ENCODE measurements at regions not wholly inside any gene's neighbourhood (a gene's known extent, or its start where the extent isn't known, plus 50 kb on each side); places are given as distances from the start of the nearest gene placed in this dataset. TPM values are rescaled to one million over a fixed set of nuclear protein-coding genes. Genes with fewer than 3 reads are reported as not detected.

GRCh38 chr10:35696392-35697287, 54.5 kb upstream of the FZD8 start:
- Histone ChIP-seq H3K4me2 (replicated peaks; ENCODE audit: extremely low read depth, low read length, poor library complexity, severe bottlenecking) (no peak overlapping the region), H3K79me2 (ENCODE audit: insufficient read depth, low read length) (no peaks in the 10 kb centered on the region), H3K27me3 (ENCODE audit: control insufficient read depth in 2 of 2, insufficient read depth in 2 of 2, low read length in 2 of 2) (no peaks in the 10 kb centered on the region), H2AFZ (ENCODE audit: insufficient read depth, low read depth, low read length, poor library complexity, severe bottlenecking) (no peak overlapping the region), H3K9ac (ENCODE audit: insufficient read depth, low read length, poor library complexity, severe bottlenecking) (no peak overlapping the region), H3K36me3 (replicated peaks in 1 of 2; ENCODE audit: control insufficient read depth in 1 of 2, insufficient read depth in 2 of 2, low read length in 2 of 2) (no peaks in the 10 kb centered on the region), H3K4me3 (replicated peaks in 1 of 3; ENCODE audit: low read depth in 2 of 3, low read length in 3 of 3) (no peak overlapping the region), H3K9me3 (replicated peaks in 1 of 2; ENCODE audit: control insufficient read depth in 1 of 2, insufficient read depth in 1 of 2, low read length in 2 of 2) (no peaks in the 10 kb centered on the region), H3K27ac (ENCODE audit: low read depth in 1 of 2, low read length in 2 of 2) (no peak overlapping the region), H4K20me1 (ENCODE audit: insufficient read depth, low read length) (no peaks in the 10 kb centered on the region), H3K4me1 (ENCODE audit: control insufficient read depth in 1 of 2, insufficient read depth in 2 of 2, low read length in 2 of 2) (no peaks in the 10 kb centered on the region)
- DNase-seq: no peak
- no CpG with 5 or more reads among the region's 5 CpGs for WGBS (ENCODE audit: insufficient coverage)
- no peak overlapping the region for H3K4me3 Mint-ChIP-seq
- H3K4me1 Mint-ChIP-seq: no peaks in the 10 kb centered on the region
- no peaks in the 10 kb centered on the region for H3K27me3 Mint-ChIP-seq (ENCODE audit: low read depth in 3 of 3)
- TF ChIP-seq, protein P1, sequence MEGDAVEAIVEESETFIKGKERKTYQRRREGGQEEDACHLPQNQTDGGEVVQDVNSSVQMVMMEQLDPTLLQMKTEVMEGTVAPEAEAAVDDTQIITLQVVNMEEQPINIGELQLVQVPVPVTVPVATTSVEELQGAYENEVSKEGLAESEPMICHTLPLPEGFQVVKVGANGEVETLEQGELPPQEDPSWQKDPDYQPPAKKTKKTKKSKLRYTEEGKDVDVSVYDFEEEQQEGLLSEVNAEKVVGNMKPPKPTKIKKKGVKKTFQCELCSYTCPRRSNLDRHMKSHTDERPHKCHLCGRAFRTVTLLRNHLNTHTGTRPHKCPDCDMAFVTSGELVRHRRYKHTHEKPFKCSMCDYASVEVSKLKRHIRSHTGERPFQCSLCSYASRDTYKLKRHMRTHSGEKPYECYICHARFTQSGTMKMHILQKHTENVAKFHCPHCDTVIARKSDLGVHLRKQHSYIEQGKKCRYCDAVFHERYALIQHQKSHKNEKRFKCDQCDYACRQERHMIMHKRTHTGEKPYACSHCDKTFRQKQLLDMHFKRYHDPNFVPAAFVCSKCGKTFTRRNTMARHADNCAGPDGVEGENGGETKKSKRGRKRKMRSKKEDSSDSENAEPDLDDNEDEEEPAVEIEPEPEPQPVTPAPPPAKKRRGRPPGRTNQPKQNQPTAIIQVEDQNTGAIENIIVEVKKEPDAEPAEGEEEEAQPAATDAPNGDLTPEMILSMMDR (IDR thresholded peaks at IDR 0.05): no peak
- H3K27ac Mint-ChIP-seq: no peak overlapping the region
- intact Hi-C loops (cut with micrococcal nuclease): no loop called here
- H3K9me3 Mint-ChIP-seq: peaks cover 0 to 10% (median 3%) of the 10 kb centered on the region in 7 donors
- H3K36me3 Mint-ChIP-seq: no peaks in the 10 kb centered on the region

- Mint-ChIP-seq H3K36me3 (no peaks in the 10 kb centered on the region), H3K27ac (no peak overlapping the region), H3K4me1 (no peaks in the 10 kb centered on the region), H3K4me3 (no peak overlapping the region), H3K27me3 (ENCODE audit: low read depth in 3 of 3) (peaks cover 0 to 2% (median 1%) of the 10 kb centered on the region in 3 donors), H3K9me3 (peaks cover 0 to 6% (median 2%) of the 10 kb centered on the region in 7 donors)
- Histone ChIP-seq H3K27me3 (ENCODE audit: control insufficient read depth in 2 of 2, insufficient read depth in 2 of 2, low read length in 2 of 2) (no peaks in the 10 kb centered on the region), H3K9me3 (replicated peaks in 1 of 2; ENCODE audit: control insufficient read depth in 1 of 2, insufficient read depth in 1 of 2, low read length in 2 of 2) (no peaks in the 10 kb centered on the region), H3K4me1 (ENCODE audit: control insufficient read depth in 1 of 2, insufficient read depth in 2 of 2, low read length in 2 of 2) (no peaks in the 10 kb centered on the region), H3K4me3 (replicated peaks in 1 of 3; ENCODE audit: low read depth in 2 of 3, low read length in 3 of 3) (no peak overlapping the region), H3K36me3 (replicated peaks in 1 of 2; ENCODE audit: control insufficient read depth in 1 of 2, insufficient read depth in 2 of 2, low read length in 2 of 2) (no peaks in the 10 kb centered on the region), H3K27ac (ENCODE audit: low read depth in 1 of 2, low read length in 2 of 2) (no peak overlapping the region), H3K4me2 (replicated peaks; ENCODE audit: extremely low read depth, low read length, poor library complexity, severe bottlenecking) (no peak overlapping the region), H3K79me2 (ENCODE audit: insufficient read depth, low read length) (no peaks in the 10 kb centered on the region), H3K9ac (ENCODE audit: insufficient read depth, low read length, poor library complexity, severe bottlenecking) (no peak overlapping the region), H2AFZ (ENCODE audit: insufficient read depth, low read depth, low read length, poor library complexity, severe bottlenecking) (no peak overlapping the region), H4K20me1 (ENCODE audit: insufficient read depth, low read length) (no peaks in the 10 kb centered on the region)
- WGBS (ENCODE audit: insufficient coverage): no CpG with 5 or more reads among the region's 6 CpGs
- DNase-seq: no peak
- TF ChIP-seq, protein P1 (IDR thresholded peaks at IDR 0.05): no peak
- intact Hi-C loops (cut with micrococcal nuclease): no loop called here
Observed at GRCh38 chr10:35693800-35694199, 51.7 kb upstream of the FZD8 start.

Small RNAs in the stretch of these regions (small RNA-seq; reads per million reads assigned to genes)
- gene RF00019 (ENCODE audit: insufficient read length, low read depth) (not detected), gene RF00561 (ENCODE audit: insufficient read length, low read depth) (not detected)
